Heart right ventricle (tissue), 16 donors: ENCODE measurements at regions not wholly inside any gene's neighbourhood (a gene's known extent, or its start where the extent isn't known, plus 50 kb on each side); places are given as distances from the start of the nearest gene placed in this dataset.

Source experiments
- ATAC-seq, 8 donors: fragments of 200-7000 bp; cut with Tn5 transposase; one replicate each; pipeline ENCODE4 v1.9.1; 2020; ENCODE audit warnings: mild to moderate bottlenecking in 8 of 8, moderate library complexity in 8 of 8, moderate number of reproducible peaks in 1 of 8
- DNase-seq, 2 donors: peaks; one replicate each; pipeline ENCODE4 v3.0.0-alpha.2; 2020
- H3K27ac ChIP-seq, 10 donors: fragments of 200-600 bp; sonication (generic) in 2 of 10; one replicate each; pipeline versions ENCODE4 v1.5.0 to v1.8.0; 2020 to 2022; ENCODE audit warnings: mild to moderate bottlenecking in 3 of 10
- H3K27me3 ChIP-seq, 7 donors: fragments of 200-600 bp; one replicate each; pipeline ENCODE4 v1.8.0; 2021 to 2022; ENCODE audit warnings: mild to moderate bottlenecking in 2 of 7
- H3K36me3 ChIP-seq, 9 donors: fragments of 200-600 bp; sonication (generic) in 1 of 9; one replicate each; pipeline versions ENCODE4 v1.5.0 to v1.8.0; 2020 to 2022; ENCODE audit warnings: mild to moderate bottlenecking in 2 of 9
- H3K4me1 ChIP-seq, 9 donors: fragments of 200-600 bp; sonication (generic) in 1 of 9; one replicate each; pipeline versions ENCODE4 v1.5.0 to v1.8.0; 2020 to 2022; ENCODE audit warnings: mild to moderate bottlenecking in 4 of 9
- H3K4me3 ChIP-seq, 10 donors: fragments of 200-600 bp; sonication (generic) in 2 of 10; one replicate each; pipeline versions ENCODE4 v1.5.0 to v1.8.0; 2020 to 2022; ENCODE audit warnings: mild to moderate bottlenecking in 7 of 10, moderate library complexity in 2 of 10
- H3K9me3 ChIP-seq, 11 donors: fragments of 200-600 bp in 10 of 11; sonication (generic) in 2 of 11; one replicate each; pipeline versions ENCODE4 v1.5.0 to v1.8.0; 2013 to 2022; ENCODE audit warnings: mild to moderate bottlenecking in 2 of 11, control low read depth in 1 of 11, moderate library complexity in 1 of 11
- WGBS, 2 donors: extraction: QIAGEN DNeasy Blood & Tissue Kit; methylation state at CpG; one replicate each; pipeline ENCODE4 v1.1.7; 2013; ENCODE audit warnings: inconsistent platforms in 1 of 2; 5-methylcytosine and 5-hydroxymethylcytosine counted together
- intact Hi-C, 10 donors: fragments of 100-400 bp; cut with DNase I; formaldehyde crosslinking; loops; one replicate each; pipeline versions ENCODE4 v1.11.1 to v1.14.2; 2022
- TF ChIP-seq, protein P1 (sequence below), 9 donors: fragments of 200-600 bp; sonication (generic) in 2 of 9; IDR thresholded peaks; one replicate each; pipeline versions ENCODE4 v1.5.0 to v1.8.0; 2021 to 2022; ENCODE audit warnings: antibody characterized with exemption in 9 of 9, mild to moderate bottlenecking in 5 of 9, moderate library complexity in 1 of 9
- donor health status: Arrhythmogenic right ventricular cardiomyopathy.
- donor health status: ischemic (EF 13 %, LVEDD 7.1; RV severe dilation, severe dysfunction).
- donor health status: healthy with polysubstance abuse.
- donor health status: DM: no; HTN: yes; CAD: no.
- donor health status: DM: no; HTN: no; CAD: no.
- donor health status: ischemic (EF 25% LVEDD 6.9; RV normal size, moderate dysfunction).
- donor health status: ischemic (EF 25% LVEDD 5.7; RV mildly dilated, moderate dysfunction).
- donor health status: healthy.
- donor health status: DM: yes; HTN: yes; CAD: no.
- donor health status: Ischemic cardiomyopathy.
- donor health status: ischemic (EF 35%, LVEDD 5.7; RV mildly dilated, moderate dysfunction).
- donor health status: nonischemic (EF 11% LVEDD 7.7; RV severe dilation, severe dysfunction).
- donor health status: DM: yes; HTN: yes; CAD: no.
- donor health status: PGD.
- donor health status: ischemic (EF 29% LVEDD 5.4; RV normal size, mild dysfunction).
- donor health status: nonischemic (EF 23%, LVEDD 6.1; RV moderate dilation, normal function).

DNA sequence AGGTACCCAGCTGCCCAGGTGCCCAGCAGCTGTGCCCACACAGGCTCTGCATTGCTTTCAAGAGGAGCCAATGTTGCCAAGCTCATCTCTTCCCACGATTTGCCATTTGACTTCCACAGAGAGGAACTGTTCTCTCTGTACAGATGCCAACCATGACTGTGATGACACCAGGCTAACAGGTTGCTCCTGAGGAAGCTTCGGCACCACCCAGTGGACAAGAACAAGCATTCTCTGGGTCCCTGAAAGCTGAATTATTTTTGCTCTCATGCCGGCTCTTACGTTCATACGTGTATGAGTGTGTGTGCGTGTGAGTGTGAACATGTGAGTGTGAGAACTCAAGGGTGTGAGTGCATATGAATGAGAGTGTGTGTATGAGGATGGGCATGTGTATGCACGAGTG lies 535.2 kb downstream of the LIG4 start:
- intact Hi-C loops = no loop called here
- Histone ChIP-seq H3K36me3 (no peaks in the 10 kb centered on the region), H3K9me3 (peaks cover 0 to 3% (median 0%) of the 10 kb centered on the region in 11 donors), H3K27me3 (peaks cover 0 to 5% (median 0%) of the 10 kb centered on the region in 7 donors), H3K27ac (no peak overlapping the region), H3K4me1 (no peaks in the 10 kb centered on the region), H3K4me3 (no peak overlapping the region)
- DNase-seq (no peak), ATAC-seq (no peak)
- TF ChIP-seq, protein P1, sequence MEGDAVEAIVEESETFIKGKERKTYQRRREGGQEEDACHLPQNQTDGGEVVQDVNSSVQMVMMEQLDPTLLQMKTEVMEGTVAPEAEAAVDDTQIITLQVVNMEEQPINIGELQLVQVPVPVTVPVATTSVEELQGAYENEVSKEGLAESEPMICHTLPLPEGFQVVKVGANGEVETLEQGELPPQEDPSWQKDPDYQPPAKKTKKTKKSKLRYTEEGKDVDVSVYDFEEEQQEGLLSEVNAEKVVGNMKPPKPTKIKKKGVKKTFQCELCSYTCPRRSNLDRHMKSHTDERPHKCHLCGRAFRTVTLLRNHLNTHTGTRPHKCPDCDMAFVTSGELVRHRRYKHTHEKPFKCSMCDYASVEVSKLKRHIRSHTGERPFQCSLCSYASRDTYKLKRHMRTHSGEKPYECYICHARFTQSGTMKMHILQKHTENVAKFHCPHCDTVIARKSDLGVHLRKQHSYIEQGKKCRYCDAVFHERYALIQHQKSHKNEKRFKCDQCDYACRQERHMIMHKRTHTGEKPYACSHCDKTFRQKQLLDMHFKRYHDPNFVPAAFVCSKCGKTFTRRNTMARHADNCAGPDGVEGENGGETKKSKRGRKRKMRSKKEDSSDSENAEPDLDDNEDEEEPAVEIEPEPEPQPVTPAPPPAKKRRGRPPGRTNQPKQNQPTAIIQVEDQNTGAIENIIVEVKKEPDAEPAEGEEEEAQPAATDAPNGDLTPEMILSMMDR (IDR thresholded peaks at IDR 0.05) = no peak
- 76 to 78% methylated on average over 7 of the region's 7 CpGs for whole genome bisulfite sequencing, 2 donors

DNA sequence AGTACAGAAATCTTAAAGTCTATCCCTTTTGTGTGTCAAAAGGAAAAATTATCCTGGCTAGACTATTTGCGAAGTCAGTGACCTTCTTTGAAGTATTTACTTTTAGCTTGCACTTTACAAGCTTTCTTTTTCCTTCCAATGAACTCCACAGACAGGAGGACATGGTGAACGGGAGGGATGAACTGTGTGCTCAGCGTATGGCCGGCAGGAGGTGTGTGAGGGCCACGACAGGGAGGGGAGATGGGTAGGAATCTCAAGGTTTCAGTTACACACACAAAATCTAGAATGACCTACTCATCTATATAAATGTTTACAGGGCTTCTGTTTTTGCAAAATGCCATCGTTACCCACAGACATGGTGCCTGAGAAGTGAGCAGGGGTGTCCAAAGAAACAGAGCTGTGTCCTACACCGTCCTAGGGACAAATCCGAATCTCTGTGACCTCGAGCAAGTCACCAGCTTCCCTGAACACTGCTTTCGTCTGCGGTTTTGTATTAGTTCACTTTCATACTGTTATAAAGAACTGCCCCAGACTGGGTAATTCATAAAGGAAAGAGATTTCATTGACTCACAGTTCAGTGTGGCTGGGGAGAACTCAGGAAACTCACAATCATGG lies 537.2 kb downstream of the LIG4 start:
- Histone ChIP-seq H3K27ac (no peak overlapping the region), H3K4me3 (no peak overlapping the region), H3K36me3 (no peaks in the 10 kb centered on the region), H3K9me3 (peaks cover 0 to 3% (median 0%) of the 10 kb centered on the region in 11 donors), H3K4me1 (no peaks in the 10 kb centered on the region), H3K27me3 (peaks cover 0 to 5% (median 0%) of the 10 kb centered on the region in 7 donors)
- TF ChIP-seq, protein P1 (IDR thresholded peaks at IDR 0.05) = no peak
- WGBS, 2 donors = 77 to 86% methylated on average over 11 of the region's 11 CpGs
- ATAC-seq (no peak), DNase-seq (no peak)
- intact Hi-C loops = no loop called here

DNA sequence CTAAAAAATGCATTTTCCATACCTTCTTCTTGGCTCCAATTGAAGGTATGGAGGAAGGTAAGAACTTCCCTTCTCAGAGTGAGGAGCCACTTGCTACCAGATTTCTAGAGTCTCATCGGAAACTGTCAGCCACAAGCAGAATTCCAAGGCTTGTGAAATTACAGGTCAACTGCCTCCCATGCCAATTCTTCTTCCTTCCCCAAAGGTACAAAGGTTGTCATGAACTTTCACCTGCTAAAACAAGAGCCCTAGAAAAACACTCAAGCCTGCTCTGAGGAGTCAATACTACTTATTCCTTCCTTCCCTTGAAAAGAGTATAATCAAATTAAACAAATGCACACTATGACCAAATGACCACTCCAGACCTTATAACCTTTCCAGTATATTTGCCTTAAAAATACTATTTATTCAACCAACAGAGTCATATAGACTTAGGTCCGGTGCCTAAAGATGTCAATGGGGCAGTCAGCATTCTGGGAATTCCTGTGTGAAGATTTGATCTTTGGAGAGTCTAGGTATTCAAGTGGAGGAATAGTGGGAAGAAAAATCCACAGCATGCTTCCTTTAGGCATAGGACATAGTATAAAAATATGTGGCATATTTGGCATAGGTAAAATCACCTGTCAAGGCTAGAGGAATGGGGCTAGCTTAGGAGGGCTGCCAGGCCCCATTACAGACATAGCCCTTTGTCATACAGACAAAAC lies 539.3 kb downstream of the LIG4 start:
- intact Hi-C loops = no loop called here
- WGBS, 2 donors = 88% methylated on average over 2 of the region's 2 CpGs

DNA sequence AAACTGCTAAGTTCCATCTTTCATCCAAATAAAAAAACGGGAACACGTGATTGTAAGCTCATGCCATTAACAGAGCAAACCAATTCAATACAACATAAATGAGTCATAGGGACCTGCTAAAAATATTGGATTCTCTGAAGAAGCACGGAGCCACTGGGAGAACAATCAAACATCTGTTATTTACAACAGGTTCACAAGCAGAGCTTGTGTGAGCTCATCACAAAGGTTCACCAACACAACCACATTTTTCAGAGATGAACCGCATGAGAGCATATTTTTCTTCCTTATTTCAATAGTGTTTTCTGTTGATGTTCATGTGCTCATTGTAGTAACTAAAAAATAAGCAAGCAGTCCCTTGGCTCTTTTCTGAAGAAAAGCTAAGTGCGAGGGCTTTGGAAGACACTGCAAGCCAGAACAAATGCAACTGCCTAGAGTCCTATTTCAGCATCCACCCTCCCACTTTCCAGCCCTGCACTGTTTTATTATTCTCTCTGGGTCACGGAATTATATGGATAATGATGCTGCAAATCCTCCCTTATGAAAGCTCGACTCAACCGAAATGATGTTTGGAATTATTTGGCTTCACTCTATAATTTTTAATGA lies 545.8 kb downstream of the LIG4 start:
- Histone ChIP-seq H3K9me3 (peaks cover 0 to 12% (median 0%) of the 10 kb centered on the region in 11 donors), H3K36me3 (no peaks in the 10 kb centered on the region), H3K4me3 (no peak overlapping the region), H3K4me1 (no peaks in the 10 kb centered on the region), H3K27me3 (no peaks in the 10 kb centered on the region), H3K27ac (no peak overlapping the region)
- ATAC-seq (no peak), DNase-seq (no peak)
- TF ChIP-seq, protein P1 (IDR thresholded peaks at IDR 0.05) = no peak
- intact Hi-C loops = no loop called here
- 75 to 76% methylated on average over 8 of the region's 8 CpGs for WGBS, 2 donors

More for the DNA sequence above, 539.3 kb downstream of the LIG4 start:
- ATAC-seq (no peak), DNase-seq (no peak)
- Histone ChIP-seq H3K4me1 (no peaks in the 10 kb centered on the region), H3K36me3 (no peaks in the 10 kb centered on the region), H3K27ac (no peak overlapping the region), H3K4me3 (no peak overlapping the region), H3K9me3 (peaks cover 0 to 3% (median 0%) of the 10 kb centered on the region in 11 donors), H3K27me3 (peaks cover 0 to 5% (median 0%) of the 10 kb centered on the region in 7 donors)
- TF ChIP-seq, protein P1 (IDR thresholded peaks at IDR 0.05) = no peak
